ENCODE measurements at regions not wholly inside any gene's neighbourhood (a gene's known extent, or its start where the extent isn't known, plus 50 kb on each side); places are given as distances from the start of the nearest gene placed in this dataset.
A peak's percentile ranks its signal among the peaks of the same experiment; 100 is the strongest.

- intact Hi-C loops (cut with DNase I), result no loop called here
- Histone ChIP-seq H3K4me3 (ENCODE audit: low read length in 3 of 3) (no peak overlapping the region), H3K9me3 (ENCODE audit: control insufficient read depth in 2 of 3, insufficient read depth in 1 of 3, low read length in 3 of 3) (peaks cover 0 to 6% (median 0%) of the 10 kb centered on the region in 3 donors), H3K36me3 (ENCODE audit: control insufficient read depth in 2 of 3, insufficient read depth in 3 of 3, low read length in 3 of 3) (no peaks in the 10 kb centered on the region), H3K9ac (ENCODE audit: low read length in 3 of 3) (peak overlapping the region in 1 of 3 donors; percentile 19), H3K27ac (ENCODE audit: low read depth in 2 of 2, low read length in 2 of 2) (peak overlapping the region; percentile 56 to 81), H3K27me3 (ENCODE audit: control insufficient read depth, insufficient read depth, low read length) (no peaks in the 10 kb centered on the region), H3K4me1 (ENCODE audit: control insufficient read depth in 2 of 3, insufficient read depth in 2 of 3, low read depth in 1 of 3, low read length in 3 of 3) (peaks cover 0 to 7% (median 3%) of the 10 kb centered on the region in 3 donors)
- DNase-seq, result peak; percentile 45 to 90 (median 70)
- no peak for FAIRE-seq
- no peak for TF ChIP-seq CTCF (IDR thresholded peaks at IDR 0.05; ENCODE audit: borderline replicate concordance, extremely low read depth, insufficient read depth)
These were observed 163.5 kb downstream of the UXS1 start for GRCh38 chr2:106030287-106031268.

- Histone ChIP-seq H3K4me1 (ENCODE audit: control insufficient read depth in 2 of 3, insufficient read depth in 2 of 3, low read depth in 1 of 3, low read length in 3 of 3) (peaks cover 0 to 7% (median 3%) of the 10 kb centered on the region in 3 donors), H3K27me3 (ENCODE audit: control insufficient read depth, insufficient read depth, low read length) (no peaks in the 10 kb centered on the region), H3K36me3 (ENCODE audit: control insufficient read depth in 2 of 3, insufficient read depth in 3 of 3, low read length in 3 of 3) (no peaks in the 10 kb centered on the region), H3K9me3 (ENCODE audit: control insufficient read depth in 2 of 3, insufficient read depth in 1 of 3, low read length in 3 of 3) (peaks cover 0 to 5% (median 0%) of the 10 kb centered on the region in 3 donors), H3K9ac (ENCODE audit: low read length in 3 of 3) (no peak overlapping the region), H3K27ac (ENCODE audit: low read depth in 2 of 2, low read length in 2 of 2) (no peak overlapping the region), H3K4me3 (ENCODE audit: low read length in 3 of 3) (no peak overlapping the region)
- no peak for TF ChIP-seq CTCF (IDR thresholded peaks at IDR 0.05; ENCODE audit: borderline replicate concordance, extremely low read depth, insufficient read depth)
- intact Hi-C loops (cut with DNase I), result no loop called here
- DNase-seq (no peak), FAIRE-seq (no peak)
These were observed 165.9 kb downstream of the UXS1 start for GRCh38 chr2:106028192-106028591.

GRCh38 chr2:106026271-106027190, 167.6 kb downstream of the UXS1 start:
- H3K9ac ChIP-seq (ENCODE audit: low read length in 3 of 3), result no peak overlapping the region
- H3K27ac ChIP-seq (ENCODE audit: low read depth in 2 of 2, low read length in 2 of 2), result no peak overlapping the region
- TF ChIP-seq CTCF (IDR thresholded peaks at IDR 0.05; ENCODE audit: borderline replicate concordance, extremely low read depth, insufficient read depth), result no peak
- peaks cover 0 to 7% (median 3%) of the 10 kb centered on the region in 3 donors for H3K4me1 ChIP-seq (ENCODE audit: control insufficient read depth in 2 of 3, insufficient read depth in 2 of 3, low read depth in 1 of 3, low read length in 3 of 3)
- no peaks in the 10 kb centered on the region for H3K9me3 ChIP-seq (ENCODE audit: control insufficient read depth in 2 of 3, insufficient read depth in 1 of 3, low read length in 3 of 3)
- FAIRE-seq (no peak), DNase-seq (no peak)
- intact Hi-C loops (cut with DNase I), result no loop called here
- H3K36me3 ChIP-seq (ENCODE audit: control insufficient read depth in 2 of 3, insufficient read depth in 3 of 3, low read length in 3 of 3), result no peaks in the 10 kb centered on the region
- H3K27me3 ChIP-seq (ENCODE audit: control insufficient read depth, insufficient read depth, low read length), result no peaks in the 10 kb centered on the region
- H3K4me3 ChIP-seq (ENCODE audit: low read length in 3 of 3), result no peak overlapping the region

All from kidney (tissue), 13 donors.